ENCODE measurements at regions not wholly inside any gene's neighbourhood (a gene's known extent, or its start where the extent isn't known, plus 50 kb on each side); places are given as distances from the start of the nearest gene placed in this dataset.
"Not testable (repeated sequence)": the region's sequence is repeated elsewhere in the genome, so short reads cannot be mapped to it uniquely, and the experiment has no call there.

GRCh38 chr17:21558921-21559320, 133.4 kb upstream of the KCNJ18 start:
- FAIRE-seq = not testable (repeated sequence)

DNA sequence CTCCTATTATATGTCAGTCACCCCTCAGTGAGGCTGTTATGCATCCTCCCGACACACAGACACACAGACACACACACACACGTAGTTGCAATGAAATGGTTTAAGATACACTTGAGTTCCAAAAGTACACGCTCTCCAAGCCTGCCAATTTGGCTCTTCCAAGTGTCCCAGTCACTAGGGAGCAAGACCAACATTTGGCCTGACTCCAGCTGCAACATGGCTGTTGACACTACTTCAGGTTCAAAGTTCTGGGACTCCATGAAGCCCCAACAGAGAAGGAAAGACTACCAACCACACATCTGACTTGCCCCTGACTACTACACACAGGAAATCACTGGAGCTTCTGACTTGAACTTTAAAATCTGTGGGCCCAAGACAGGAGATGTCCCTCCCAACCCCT, 128.1 kb upstream of the KCNJ18 start:
- FAIRE-seq = no peak

- not testable (repeated sequence) for FAIRE-seq
Observed at GRCh38 chr17:21564757-21565156, 127.6 kb upstream of the KCNJ18 start.

DNA sequence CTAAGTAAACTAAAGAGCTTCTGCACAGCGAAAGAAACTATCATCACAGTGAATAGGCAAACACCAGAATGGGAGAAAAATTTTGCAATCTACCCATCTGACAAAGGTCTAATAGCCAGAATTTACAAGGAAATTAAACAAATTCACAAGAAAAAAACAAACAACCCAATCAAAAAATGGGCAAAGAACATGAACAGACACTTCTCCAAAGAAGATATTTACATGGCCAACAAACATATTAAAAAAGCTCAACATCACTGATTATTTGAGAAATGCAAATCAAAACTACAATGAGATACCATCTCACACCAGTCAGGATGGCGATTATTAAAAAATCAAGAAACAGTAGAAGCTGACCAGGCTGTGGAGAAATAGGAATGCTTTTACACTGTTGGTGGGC, 121.9 kb upstream of the KCNJ18 start:
- not testable (repeated sequence) for FAIRE-seq

DNA sequence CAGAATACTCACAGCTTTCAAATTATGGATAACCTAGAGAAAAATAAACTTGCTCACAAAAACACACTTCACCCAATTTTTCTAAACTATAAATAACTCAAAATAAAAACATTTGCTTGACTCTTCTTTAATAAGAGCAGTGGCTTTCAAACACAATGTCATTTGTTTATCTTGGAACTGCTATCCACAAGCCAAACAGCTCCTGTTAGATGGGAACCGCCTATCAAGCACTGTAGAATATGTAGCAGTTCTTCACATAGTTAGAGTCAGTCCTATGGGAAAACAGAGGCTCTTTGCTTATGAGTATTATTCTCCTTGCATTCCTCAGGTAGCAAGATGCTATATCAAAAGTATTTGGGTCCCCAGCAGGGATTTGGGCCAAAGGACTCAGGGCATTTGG, 120.2 kb upstream of the KCNJ18 start:
- not testable (repeated sequence) for FAIRE-seq

DNA sequence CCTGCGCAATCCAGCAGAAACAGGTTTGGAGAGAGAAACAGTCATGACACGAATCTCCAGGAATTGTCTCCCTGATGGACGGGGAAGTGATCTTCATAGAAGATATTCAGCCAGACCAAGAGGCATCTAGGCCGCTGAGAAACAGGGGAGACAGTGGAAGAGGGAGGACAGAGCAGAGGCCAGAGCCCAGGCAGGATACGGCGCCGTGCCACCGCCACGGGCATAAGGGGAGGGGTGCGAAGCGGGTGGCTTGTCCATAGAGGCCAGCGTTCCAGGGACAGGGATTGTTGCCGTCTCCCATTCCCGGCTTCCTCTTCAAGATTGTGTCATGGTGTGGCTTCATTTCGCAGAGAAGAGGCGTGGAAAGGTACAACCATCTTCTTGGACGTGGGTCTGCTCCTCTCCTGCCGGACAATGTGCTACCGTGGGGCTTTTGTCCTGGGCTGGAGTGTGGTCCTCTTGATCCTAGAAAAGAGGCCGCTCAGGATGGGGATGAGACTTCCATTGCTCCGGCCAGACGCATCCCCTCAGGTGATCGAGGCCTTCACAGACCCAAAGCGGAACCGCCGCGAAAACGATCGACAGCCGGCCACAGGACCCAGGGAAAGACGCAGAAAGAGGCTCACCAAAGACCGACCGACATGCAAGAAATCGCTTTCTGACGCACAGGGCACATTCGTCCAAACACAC, 118.9 kb upstream of the KCNJ18 start:
- not testable (repeated sequence) for FAIRE-seq

- FAIRE-seq = no peak
Observed at GRCh38 chr17:21573961-21574610, 118.2 kb upstream of the KCNJ18 start.

DNA sequence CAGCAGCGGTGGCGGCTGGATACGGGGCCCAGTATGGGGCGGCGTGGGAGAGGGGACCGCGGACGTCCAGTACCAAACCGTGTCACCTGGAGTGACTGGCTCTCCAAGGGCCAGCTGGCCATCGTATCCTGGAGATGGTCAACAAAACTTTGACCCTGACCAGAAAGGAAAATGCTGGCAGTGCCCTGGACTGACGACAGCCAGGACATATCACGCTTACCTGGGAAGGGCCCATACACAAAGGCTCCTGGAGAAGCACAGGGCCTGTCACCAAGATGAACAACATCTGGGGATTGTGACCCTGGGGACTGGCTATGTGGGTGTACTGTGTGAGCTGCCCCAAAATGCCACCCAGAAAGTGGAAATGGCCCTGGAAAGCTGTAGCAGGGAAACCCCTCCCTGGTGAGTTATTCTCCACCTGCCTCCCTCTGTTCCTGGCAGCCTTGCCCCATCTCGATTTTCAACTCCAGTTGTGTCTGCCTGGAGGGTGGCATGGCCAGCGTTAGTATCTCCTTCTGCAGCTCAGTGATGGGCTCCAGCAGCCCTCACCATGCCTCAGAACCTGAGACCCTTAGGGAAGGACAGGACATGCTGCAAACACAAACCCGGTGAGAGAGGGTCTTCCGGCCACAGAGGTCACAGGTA, 117.6 kb upstream of the KCNJ18 start:
- not testable (repeated sequence) for FAIRE-seq

DNA sequence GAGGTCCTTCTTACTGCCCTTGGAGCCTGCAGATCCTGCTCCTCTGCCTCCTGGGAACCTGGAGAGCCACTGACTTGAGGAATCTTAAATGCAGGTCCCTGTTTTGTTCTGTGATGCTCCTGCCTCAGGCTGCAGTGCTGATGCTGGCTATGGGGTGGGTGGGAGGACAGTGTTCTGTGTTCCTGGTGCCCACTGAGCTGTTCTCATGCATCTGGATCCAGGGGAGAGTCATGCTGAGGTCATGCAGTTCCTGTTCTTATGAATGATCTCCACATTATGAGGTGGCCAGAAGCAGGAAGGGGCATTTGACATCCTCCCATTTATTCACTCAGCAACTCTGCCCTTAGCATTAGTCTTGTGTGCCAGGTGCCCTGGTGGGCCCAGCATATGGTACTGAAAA, 113.5 kb upstream of the KCNJ18 start:
- FAIRE-seq = not testable (repeated sequence)

DNA sequence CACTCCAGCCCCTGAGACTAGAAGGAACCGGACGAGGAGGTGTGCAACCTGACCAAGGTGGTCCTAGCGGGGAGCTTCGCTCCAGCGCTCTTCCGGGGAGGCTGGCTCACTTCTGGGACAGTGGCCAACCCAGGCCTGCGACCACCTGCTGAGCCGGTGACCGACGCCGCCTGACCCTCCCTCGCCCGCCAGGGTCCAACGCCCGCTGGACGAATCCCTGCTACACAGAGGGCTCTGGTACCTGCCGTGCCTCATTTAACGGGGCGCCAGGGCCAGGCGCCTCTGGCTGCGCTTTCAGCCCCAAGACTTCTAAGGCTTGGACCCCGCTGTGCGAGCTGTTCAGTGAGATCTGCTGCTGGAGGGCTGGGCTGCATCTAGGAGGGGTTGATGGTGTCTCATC, 99.5 kb upstream of the KCNJ18 start:
- no peak for FAIRE-seq

DNA sequence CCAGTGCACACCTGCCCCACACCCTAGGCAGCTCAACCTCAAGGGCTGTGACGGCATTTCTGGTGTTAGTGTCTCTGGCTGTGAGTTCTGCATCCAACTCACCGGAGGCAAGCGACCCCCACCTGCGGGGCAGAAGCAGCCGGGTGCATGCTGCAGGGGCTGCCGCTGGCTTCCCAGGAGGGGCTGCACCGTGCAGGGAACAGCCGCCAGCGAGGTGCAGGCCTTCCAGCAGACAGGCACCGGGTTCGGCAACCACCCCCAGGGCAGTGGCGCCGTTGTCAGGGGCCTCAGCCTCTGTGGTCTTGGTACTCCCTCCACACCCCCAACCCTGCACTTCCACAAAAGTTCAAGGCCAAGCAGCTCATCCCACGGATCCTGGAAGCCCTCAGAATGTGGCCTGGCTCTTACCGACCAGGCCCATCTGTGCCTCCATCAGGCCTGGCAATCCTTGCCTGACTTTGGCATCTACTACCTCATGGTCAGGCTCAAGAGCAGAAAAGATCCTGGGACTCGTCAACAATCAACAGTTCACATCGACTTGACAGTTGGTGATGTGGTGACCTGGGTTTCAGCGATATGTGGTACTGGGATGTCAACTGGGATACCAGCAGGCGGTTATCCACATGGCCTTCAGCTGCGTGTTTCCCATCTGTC, 98.7 kb upstream of the KCNJ18 start:
- FAIRE-seq = not testable (repeated sequence)

DNA sequence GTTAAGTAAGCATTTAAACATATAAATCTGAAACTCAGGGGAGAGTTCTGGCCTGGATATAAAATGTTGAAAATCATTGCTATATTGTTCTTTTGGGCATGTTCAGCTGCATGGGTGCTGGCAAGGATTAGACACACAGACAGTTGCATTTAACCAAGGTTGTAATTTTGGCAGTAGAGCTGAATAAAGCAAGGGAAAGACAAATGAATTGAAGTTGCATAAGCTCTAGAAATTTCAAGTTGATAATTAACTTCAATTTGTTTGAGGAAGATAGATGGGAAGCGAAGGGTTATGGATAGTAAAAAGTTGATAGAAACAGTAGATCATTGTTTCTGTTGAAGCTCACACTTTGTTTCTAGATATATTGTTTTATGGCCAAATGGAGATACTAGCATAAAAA, 97.2 kb upstream of the KCNJ18 start:
- FAIRE-seq = peak; percentile 24

GRCh38 chr17:21602176-21602575, 90.1 kb upstream of the KCNJ18 start:
- FAIRE-seq = no peak

DNA sequence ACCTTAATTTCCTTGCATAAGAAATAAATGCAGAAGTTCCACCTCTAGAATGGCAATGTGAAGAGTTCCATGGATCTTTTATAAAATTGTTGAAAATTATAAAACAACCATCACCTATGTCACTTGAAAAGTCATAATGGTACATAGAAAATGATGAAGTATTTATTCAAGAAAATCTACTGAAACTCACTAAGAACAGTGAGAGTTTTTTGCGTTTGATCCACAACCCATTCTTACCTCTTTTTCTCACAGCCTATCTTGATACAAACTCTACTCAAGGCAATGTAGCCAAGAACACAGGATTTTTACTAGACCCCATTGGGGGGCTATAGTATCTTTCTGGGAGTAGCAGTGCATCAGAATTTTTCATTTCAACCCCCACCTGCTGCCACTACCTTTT, 89.0 kb upstream of the KCNJ18 start:
- FAIRE-seq = not testable (repeated sequence)

GRCh38 chr17:21611443-21611842, 80.9 kb upstream of the KCNJ18 start:
- FAIRE-seq = not testable (repeated sequence)

DNA sequence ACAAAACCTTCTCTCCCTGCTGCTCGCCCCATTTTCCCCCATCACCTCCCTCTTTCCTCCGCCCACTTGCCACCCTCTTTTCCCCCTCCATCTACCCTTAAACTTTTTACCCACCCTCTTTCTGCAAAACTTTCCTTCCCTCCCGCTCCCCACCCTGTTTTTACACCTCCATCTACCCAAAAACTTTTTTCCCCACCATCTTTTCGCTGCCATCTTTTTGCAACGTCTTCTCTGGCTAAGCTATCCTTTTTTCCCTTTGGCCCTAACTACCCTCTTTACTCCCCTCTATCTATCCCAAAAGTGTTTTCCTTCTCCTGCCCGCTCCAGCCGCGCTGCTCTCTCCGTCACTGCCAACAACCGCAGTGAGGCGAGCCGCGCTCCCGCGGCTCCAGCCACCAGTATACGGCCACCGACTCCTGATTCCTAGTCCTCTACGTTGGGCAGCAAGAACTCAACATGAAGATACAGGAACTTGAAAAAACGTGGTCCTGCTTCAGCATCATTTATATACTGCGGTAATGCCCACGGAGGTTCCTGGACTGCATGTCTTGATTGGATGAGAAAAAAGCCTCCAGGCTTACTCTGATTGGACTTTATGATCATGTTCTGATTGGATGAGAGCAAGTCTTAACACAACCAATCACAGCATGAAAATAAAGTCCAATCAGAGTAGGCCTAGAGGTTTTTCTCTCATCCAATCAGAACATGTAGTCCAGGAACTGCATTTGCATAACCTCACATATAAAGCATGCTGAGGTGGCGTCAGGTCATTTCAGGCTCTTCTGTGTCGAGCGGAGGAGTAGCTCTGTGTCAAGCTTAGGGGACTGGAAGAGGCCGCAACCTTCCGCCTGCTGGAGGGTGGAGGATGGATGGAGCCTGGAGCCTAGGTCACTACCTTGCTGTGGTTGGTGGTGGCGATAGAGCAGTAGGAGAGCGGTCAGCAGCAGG, 79.9 kb upstream of the KCNJ18 start:
- FAIRE-seq = not testable (repeated sequence)

DNA sequence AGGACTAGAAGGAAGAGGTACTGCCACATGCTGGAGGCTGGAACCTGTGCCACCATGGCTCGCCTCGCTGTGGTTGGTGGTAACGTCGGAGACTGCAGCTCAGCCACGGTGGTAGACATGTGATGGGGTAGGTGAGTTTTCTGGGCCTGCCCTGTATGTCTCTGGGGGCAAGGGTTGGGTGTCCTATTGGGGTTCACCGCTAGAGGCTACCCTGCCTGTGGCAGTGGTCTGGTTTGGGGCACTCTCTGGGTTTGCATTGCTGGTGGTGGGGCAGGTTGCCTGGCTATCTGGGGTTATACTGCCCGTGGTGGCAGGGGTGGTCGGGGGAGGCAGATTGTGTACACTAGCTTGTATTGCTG, 79.3 kb upstream of the KCNJ18 start:
- no peak for FAIRE-seq

DNA sequence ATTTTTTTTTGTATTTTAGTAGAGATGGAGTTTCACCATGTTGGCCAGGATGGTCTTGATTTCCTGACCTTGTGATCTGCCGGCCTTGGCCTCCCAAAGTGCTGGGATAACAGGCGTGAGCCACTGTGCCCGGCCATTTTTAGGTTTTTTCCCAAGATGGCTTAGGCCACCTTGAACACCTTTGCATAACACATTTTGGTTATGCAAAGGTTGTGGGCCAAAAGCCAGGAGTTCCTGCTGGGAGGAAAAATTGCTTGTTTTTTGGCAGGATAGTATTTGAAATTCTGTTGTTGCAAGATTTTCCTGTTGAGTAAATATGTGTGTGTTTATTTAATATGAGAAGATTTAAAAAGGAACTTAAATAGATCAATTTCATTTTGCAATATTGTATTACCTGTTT, 65.3 kb upstream of the KCNJ18 start:
- FAIRE-seq = not testable (repeated sequence)
